CD4-positive, alpha-beta T cell treated with Interleukin-17A for 4 hours (primary cell): ENCODE measurements at regions not wholly inside any gene's neighbourhood (a gene's known extent, or its start where the extent isn't known, plus 50 kb on each side); places are given as distances from the start of the nearest gene placed in this dataset.

ENCODE experiments used
- DNase-seq: peaks from one replicate; pipeline ENCODE4 v3.0.0-alpha.2; 2020; ENCODE audit warnings: mixed read lengths

DNA sequence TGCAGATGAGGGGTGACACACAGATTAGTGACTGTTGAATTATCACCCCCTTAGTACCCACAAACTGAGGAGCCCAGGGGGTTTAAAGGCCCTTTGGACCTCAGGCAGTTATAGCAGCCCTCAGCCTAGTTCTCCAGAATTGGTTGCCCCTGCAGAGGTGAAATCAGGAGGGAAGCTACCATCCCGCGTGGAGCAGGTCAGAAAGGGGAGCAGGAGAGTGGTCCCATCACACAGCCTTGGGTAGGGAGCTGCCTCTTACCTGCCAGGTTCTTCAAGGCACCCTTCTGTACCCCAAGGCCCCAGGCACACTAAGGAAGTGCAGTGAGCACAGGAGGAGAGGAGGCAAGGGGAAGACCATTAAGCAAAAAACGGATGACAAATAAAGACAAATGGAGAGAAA, 121.2 kb upstream of the TNR start:
- no peak for DNase-seq

DNA sequence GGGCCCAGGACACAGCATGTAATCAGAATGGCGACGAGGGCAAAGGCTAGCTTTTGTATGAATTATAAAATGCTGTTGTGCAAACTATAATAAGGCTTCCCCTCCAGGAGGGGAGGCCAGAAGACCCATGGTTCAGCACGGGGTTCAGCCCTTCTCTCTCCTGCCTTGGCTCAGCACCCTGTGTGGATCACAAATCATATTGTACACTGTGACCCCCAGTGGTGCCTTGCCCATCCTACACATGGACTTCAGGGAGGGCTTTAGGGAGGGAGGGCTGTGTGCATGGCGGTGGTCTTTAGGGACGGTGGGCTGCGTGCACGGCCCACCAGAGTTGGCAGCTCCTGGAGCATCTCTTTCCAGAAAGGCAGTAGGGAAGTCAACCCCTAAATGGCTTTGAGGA, 120.8 kb upstream of the TNR start:
- DNase-seq: no peak

DNA sequence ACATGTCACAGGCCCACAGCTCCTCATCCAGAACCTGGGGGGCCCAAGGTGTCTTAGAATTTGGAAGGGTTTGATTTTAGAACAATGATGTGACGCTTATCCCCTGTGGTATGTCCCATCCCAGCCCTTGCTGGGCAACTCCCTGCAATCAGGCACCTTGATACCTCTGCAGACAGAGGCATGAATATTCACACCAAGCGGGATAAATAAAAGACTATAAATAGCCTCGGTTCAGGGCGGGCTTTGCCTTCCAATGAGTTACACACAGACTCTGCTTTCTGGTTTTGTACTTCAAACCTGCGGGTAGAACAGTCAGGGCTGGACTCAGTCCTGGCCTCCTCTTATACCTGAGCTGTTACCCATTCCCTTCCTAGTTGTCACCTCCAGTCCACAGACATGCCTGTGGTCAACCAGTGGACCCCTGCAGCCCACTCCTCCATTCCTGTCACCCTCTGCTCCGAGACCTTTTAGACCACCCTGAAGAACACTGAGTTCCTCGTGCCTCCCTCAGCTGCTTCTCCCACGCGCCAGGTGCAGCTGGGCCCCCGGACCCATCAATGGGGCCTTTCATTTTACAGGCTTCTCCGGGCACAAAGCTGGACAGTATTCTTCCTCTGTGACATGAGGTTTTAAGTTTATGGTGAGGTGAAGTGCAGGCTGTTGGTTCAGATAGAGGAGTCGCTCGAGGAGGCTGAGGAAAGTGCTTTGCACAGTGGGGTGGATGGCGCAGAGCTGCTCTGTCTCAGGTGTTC, 120.1 kb upstream of the TNR start:
- DNase-seq: no peak

DNA sequence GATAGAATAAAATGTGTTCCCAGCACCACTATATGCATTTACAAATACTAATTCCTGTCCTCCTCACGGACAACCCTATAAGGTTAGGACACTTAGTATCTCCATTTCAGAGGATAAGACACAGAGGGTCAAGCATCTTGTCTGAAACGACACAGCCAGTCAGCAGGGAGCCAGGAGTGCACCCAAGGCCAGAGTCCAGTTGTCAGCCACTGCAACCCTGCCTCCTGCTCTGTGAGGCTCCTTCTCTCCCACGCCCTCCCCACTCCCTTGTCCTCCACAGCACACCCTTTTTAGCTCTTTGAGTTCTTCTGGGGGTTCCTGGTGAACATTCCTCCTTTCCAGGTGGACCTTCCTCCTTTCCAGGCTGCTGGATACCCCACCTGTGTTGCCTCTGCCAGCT, 119.0 kb upstream of the TNR start:
- DNase-seq: no peak

DNA sequence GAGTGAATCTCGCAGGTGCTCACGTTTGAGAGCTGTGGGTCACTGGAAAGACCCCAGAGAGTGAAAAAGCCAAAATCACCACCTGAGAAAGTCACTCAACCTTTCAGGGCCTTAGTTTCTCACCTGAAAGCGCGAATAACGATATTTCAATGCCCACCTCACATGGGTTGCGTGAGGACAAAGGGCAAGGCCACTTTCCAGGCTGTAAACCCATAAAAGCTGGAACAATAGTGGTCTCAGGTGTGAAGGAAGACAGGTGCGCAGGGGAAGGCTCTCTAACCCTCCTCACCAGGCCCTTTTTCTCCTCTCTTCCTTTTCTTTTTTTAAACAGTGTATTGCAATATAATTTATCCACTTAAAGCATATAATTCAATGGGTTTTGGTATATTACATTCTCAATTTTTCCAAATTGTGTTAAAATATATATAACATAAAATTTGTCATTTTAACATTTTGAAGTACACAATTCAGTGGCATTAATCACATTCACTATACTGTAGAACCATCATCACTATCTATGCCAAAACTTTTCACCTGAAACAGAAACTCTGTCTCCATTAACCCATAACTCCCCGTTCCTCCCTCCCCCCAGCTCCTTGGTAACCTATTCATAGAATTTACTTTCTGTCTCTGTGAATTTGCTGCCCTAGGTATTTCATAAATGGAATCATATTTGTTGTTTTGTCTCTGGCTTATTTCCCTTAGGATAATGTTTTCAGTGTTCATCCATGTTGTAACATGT, 118.4 kb upstream of the TNR start:
- no peak for DNase-seq

DNA sequence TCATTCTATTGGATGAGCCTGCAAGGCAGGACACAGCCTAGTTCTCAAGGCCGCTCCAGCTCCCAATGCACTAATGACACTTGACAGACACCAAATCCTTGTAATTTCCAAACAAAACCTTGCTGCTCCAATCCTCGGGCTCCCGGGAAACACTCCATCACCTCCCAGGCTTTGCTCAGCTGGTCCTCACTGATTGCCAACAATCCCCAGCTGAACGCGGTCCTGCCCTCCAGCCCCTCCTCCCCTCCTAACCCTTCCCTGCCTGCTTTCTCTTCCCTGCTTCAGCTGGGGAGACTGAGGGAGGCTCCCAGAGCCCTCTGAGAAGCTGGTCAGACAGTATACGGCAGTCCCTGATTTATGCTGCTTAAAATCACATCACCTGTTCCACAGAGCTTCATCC, 114.4 kb upstream of the TNR start:
- DNase-seq: no peak

DNA sequence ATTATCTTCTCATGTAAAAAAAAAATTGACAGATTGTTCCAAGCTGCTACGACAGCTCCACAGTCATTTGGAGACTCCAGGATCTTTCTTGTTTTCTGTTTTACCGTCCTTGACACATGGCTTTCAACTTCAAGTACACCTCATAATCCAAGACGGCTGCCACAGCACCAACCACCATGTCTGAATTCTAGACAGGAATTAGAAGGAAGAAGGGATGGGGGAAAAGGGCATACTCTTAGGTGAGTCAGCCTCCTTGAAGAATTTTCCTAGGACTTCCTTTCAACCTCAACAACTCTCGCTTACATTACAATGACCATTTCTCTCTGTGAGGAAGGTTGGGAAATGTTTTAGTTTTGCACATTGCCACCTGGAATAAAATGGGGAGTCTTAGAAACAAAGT, 110.3 kb upstream of the TNR start:
- no peak for DNase-seq

DNA sequence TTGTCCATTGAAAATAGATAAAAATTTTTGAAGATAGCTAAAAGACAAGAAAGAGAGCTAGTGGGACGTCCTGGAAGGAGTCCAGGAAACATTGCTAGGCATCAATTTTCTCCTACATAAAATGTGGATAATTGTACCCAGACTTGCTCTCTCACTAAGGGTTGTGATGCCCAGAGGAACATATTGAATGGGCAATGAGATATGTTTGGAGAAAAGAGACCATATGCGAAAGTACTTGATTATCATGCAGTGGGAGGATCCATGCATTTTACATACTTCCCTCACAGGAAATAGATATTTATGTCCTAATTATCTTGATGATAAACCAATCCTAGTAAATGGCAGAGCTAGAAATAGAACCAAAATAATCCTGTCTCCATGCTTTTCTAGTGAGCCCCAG, 108.4 kb upstream of the TNR start:
- DNase-seq: no peak

DNA sequence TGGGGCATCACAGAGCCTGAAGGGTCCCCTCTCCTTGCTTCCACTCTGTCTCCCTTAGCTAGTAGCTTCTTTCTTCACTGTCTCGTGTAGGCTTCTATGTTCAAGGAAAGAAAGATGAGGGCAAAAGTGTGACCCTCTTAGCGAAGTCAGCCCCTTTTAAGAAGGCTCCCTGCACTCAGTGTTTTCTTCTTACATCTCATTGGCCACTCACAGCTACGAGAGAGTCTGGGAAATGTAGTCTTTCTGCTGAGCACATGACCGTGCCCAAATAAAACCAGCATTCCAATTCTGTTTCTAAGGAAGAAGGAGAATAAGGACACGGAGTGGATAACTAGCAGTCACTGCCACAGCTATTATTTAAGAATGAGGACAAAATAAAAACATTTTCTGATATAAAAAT, 104.9 kb upstream of the TNR start:
- no peak for DNase-seq

DNA sequence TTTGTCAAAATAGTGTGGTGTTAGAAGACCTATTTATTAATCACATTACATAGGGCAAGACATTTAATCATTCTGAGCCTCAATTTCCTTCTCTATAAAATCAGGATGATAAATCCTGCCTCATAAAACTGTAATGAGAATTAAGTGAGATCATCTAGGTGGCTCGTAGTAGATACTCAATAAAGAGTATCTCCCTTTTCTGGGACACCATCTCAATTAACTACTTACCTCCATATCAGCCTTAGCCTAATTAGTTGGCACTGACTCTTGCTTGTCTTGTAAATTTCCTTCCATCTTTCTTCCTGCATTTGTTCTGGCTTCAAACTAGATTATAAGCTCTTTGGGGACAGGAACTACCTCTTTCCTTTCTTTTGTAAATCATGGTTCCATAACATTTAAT, 102.6 kb upstream of the TNR start:
- no peak for DNase-seq

DNA sequence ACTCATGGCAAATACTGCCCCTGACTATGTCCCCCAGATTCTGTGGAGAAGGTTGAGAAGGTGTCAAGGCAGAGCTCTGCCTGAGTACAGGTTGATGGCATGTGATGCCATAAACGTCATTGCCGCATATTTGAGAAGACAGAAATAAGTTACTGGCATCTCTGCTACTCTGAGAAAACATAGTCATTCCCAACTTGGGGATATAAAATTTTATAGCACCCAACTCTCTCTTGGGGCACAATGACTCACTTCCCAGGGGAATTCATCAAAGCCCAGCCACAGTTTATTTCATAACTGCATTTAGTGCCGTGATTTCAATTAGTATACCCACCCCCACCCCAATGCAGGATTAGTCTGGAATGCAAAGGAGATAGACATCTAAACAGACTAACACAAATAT, 101.9 kb upstream of the TNR start:
- no peak for DNase-seq

DNA sequence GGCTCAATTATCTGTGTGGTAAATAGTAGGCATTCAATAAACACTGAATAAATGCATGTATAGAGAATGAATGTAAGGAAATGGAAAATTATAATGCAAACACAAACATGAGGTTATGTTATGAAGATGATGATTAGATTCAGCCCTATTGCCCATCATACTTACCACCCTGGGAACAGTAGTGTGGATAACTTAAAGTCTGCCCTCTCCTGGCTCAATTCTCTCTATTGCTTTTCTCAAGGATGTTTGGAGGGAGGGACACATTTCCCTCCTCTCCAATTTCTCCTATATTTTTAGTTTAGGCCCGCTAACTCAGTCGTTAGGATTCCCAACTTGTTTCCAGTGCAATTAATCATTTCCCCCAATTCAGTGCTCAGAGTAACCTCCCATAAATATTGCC, 101.5 kb upstream of the TNR start:
- DNase-seq: no peak

DNA sequence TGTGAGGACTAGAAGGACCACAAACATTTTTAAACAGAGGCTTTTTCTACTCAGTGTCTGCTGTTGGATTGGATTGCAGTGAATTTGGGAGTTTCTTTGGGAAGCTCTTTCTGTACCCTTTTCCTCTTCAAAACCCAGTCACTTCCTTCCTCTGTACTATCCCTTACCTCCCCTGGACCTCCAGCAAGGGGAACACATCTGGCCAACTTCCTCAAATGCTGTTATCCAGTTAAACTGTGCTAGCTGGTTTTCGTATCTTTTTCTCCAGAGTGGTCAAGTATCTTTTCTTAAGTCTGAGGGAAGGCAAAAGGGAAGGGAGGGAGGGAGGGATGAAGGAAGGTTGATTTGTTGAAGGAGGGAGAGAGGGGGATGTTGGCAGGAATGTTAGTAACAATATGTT, 99.2 kb upstream of the TNR start:
- no peak for DNase-seq

DNA sequence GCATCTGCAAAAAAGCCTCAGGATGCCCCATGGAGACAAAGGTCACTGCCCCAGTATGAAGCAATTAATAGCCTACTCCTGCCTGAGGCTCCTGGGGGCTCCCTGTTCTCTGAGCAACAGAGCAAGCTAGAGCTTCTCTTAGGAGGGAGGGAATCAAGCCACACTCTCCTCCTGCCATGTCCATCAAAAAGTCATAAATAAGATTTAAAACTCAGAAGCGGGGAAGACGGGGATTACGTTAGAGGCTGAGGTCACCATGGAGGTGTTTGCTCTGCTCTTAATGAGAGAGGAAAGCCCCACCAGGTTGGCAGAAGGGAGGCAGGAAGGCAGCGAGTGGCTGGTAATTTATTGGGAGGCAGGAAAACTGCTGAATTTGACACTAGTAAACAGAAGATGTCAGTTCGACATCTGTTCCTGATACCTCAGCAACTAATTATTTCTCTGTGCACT, 98.4 kb upstream of the TNR start:
- DNase-seq: no peak

DNA sequence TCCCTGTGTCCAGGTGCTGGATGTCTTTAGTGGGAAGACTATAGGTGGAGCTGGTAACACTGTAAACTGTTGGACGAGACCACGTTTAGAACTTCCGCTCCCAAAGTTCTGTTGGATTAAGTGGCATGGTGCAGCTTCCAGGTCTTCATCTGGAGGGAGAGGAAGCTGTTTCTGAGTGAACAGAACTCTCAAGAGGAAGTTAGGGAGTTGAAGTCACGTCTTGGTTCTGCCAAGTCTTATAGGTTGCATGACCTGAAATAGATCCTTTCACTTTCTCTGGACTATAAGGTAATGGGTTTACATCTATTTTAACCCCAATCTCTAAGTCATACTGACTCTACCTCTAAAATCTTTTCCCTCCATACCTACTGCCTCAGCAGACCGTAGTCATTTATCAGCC, 97.4 kb upstream of the TNR start:
- DNase-seq: no peak

DNA sequence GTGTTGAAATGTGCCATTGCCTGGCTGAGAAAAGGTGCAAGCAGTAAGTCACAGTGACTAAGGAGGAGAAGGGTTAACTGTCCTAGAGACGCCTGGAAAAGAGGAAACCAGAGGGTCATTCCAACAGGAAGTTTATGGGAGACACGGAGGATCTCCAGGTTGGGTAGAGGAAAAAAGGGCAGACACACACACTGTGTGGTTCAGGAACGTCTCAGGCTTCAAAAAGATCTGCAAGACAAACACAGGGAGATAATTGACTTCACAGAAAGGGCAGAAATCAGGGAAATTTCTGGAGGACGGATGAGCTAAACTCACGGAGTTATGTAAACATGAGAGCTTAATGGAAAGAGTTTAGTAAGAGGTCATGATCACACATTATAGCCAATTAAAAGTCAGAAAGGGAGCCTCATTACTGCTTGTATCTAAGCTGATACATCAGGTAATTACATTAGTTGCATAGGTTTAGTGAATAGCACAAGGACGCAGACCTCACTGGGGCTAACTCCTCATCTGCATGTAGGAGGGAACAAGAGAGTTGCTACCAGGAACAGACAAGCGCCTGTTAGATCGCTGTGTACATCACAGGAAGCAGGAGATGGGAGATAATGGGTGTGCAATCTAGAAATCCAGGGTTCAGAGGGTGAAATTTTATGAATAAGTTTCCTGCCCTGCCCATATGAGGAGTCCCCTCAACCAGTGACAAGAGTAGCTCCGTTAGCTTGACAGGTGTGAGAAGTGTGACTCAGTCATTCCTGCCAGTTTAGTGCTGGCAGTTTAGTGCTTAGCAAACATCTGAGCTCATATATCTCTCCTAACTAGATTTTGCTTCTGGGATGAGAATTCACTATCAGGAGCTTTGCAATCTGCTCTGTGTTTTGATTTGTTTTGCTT, 96.6 kb upstream of the TNR start:
- no peak for DNase-seq

DNA sequence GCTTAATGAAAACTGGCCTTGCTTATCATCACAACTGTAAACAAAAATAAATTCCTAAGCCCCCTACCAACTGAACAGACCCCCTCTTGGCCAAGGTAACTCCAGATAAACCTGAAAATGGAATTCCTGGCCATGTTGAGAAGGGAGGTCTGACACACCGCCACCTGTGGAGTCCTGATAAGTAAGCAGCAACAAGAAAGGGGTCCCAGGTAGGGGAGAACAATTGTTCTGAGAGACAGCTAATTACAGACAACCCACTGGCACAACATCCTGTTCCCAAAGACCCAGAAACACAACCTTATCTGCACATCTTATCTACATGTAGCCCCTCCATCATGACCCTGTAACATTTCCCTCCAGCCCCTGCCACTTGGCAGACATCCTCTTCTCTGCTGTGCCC, 91.2 kb upstream of the TNR start:
- DNase-seq: no peak

DNA sequence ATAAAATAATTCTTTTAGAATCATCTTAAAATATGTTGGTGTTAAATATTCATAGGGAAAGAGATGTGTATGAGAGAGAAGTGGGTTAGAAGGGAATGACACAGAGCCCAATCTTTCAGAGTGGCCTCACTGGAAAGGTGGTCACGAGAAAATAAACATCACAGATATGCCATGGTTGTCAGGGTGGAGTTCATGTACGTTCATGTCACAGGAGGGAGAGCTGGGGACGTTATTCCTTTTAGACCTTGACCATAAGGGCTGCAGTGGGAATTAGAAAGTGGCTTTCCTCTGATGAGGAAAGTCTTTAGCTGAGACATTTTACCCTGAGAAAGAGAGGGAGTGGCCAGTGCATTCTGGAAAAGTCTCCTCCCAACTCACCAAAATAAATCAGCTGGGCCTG, 90.6 kb upstream of the TNR start:
- no peak for DNase-seq

DNA sequence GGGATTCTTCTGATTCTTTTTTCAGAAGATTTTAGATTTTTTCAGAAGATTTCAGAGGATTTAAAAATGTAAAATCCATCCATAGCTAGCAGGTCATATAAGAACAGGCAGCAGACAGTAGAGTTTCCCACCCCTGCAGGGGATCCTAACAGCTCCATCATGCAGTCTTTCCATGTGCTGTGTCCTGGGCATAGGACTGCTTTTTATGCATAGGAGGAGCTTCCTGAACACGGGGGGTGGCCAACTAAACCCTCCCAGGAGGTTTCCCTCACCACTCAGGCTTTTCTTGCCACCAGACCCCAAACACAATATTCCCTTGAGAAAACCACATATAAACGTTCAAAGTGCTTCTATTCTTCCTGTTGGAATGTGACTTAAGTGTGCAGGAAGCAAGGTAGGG, 90.1 kb upstream of the TNR start:
- DNase-seq: no peak

DNA sequence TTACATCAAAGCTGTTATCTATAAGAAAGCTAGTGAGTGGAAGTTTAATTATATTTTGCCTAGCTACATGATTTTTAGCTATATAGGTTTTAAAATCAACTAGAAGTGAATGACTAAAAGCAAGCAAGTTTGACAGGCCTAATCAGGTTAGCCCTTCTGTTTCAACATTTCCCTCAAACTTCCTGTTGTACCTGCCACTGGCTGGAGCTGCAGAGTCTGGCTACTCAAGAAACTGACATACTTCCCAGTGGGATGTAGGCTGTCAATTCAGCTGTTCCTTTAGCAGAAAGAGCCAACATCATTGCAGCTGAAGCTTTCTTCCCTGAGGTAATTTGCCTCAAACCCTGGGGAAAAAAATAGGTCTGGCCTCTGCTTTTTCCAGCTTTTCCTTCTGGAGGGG, 87.1 kb upstream of the TNR start:
- no peak for DNase-seq

DNA sequence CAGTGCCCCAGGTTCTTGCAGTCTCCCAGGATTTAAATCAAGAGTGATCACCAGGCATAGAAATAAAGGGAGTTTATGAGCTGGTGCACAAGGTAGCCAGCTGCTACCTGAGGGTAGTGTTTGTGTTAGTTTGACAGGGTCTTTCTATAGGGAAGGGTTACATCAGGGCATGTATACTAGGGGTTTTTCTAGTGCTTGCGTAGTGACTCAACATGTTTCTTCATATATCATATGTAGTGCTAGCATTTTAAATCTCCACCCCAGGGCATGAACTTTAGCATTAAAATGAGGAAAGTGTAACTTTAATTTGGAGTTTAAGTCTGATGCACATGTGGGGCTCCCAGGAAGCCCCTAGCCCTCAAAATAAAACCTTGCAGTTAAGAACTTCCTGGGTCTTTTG, 86.5 kb upstream of the TNR start:
- no peak for DNase-seq

DNA sequence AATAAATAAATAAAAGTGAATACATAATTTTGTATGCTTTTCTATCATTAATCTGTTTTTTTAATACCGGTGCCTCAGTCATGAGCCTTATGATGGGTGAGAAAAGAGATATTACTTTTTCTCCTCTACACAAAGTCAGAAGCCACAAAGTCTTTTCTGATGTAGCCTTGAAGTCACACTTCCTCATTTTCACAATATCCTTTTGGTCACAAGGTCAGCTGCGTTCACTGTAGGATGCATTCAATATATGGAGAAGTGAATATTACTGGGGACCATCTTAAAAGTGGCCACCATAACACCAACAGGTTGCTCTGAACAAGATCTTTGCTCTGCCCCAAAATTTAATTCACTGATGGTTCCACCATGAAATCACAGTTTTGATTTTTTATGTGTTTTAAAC, 83.3 kb upstream of the TNR start:
- no peak for DNase-seq

DNA sequence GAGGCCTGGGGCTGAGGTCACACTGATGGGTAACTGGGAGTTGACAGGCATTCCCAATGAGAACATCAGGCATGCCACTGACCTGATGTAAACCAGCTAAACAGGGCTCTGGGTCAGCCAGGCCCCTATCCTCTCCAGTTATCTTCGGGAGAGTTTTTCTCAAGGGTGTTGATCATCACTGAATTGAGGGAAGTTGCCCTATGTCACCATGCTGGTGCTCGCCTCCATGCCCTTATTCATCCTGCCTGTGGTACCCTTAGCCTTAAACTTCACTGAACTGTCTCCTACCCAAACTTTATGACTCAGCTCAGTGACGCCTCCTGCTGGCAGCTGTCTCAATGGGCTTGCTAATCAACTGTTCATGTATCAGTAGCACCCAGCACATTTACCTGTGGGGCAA, 80.7 kb upstream of the TNR start:
- DNase-seq: peak; percentile 7

DNA sequence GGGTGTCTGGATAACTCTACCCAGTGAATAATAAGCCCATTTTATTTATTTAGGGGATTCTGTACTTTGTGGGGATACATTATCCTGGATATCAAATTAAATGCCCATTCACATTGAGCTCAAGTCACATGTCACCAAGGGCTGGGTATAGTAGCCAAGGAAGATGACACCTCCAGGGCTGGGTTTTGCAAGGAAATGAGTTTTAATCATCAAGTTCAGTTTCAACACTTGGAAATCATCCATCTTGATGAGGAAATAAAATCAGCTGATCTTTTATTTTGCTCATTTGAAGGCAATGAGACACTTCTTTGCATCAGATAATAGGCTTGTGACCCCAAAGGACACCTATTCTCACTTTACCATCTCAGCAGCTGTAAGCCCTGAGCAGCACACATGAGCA, 80.0 kb upstream of the TNR start:
- no peak for DNase-seq
